GM12878 (cell line): ENCODE measurements at regions not wholly inside any gene's neighbourhood (a gene's known extent, or its start where the extent isn't known, plus 50 kb on each side); places are given as distances from the start of the nearest gene placed in this dataset.

ENCODE experiments used
- ATAC-seq: fragments of 200-7000 bp; cut with Tn5 transposase; 3 replicates; pipeline ENCODE4 v1.9.1; 2020; ENCODE audit warnings: mild to moderate bottlenecking, moderate library complexity
- BruUV-seq: library from RNA; stranded (reverse); fragments of 400-500 nt; replicated peaks from 2 replicates; lab custom pipeline; 2021; lab: Mats Ljungman, UMichigan
- CTCF ChIA-PET: fragments of 300-600 bp; sonication (Branson Sonifier 250); formaldehyde crosslinking; extraction: SDS; loops from one replicate; lab custom pipeline; 2021; ENCODE audit warnings: inconsistent platforms; lab: Yijun Ruan, JAX
- POLR2A ChIA-PET: fragments of 350-600 bp; formaldehyde crosslinking; extraction: SDS; loops from one replicate; lab custom pipeline; 2021; ENCODE audit warnings: inconsistent platforms; lab: Charles Lee
- RAD21 ChIA-PET: fragments of 300-600 bp; sonication (Branson Sonifier 250); formaldehyde crosslinking; loops from one replicate; lab custom pipeline; 2023; ENCODE audit warnings: antibody characterized with exemption; ENCODE audit not compliant: unreplicated experiment; lab: Charles Lee
- SMC1A ChIA-PET: fragments of 300-600 bp; sonication (Branson Sonifier 250); formaldehyde crosslinking; loops from one replicate; lab custom pipeline; 2023; ENCODE audit not compliant: unreplicated experiment, uncharacterized antibody; lab: Charles Lee
- DNase-seq: peaks from one replicate; pipeline ENCODE4 v3.0.0-alpha.2; 2011; ENCODE audit warnings: low read depth, low spot score
- FAIRE-seq: peaks from 3 replicates; lab custom pipeline; 2011; peaks lifted over from hg19 to GRCh38; lab: Jason Lieb, UNC
- H2AFZ ChIP-seq: 2 replicates; pipeline ENCODE4 v1.6.0; 2011; ENCODE audit warnings: low read depth, low read length, control low read depth; ENCODE audit not compliant: control insufficient read depth
- H3K27ac ChIP-seq: 2 replicates; pipeline ENCODE4 v1.5.1; 2011; ENCODE audit warnings: control low read depth; ENCODE audit not compliant: control insufficient read depth, insufficient read depth
- H3K27me3 ChIP-seq, 2 experiments: replicated peaks in 1 of 2; 2 replicates each; pipeline versions ENCODE4 v1.6.0 to v1.6.1; 2011; ENCODE audit warnings: low read length in 1 of 2; ENCODE audit not compliant: control insufficient read depth in 2 of 2, insufficient read depth in 2 of 2
- H3K36me3 ChIP-seq, 2 experiments: 2 replicates each; pipeline ENCODE4 v1.5.1; 2011; ENCODE audit warnings: low read length in 1 of 2; ENCODE audit not compliant: control insufficient read depth in 2 of 2, insufficient read depth in 2 of 2
- H3K4me1 ChIP-seq: 2 replicates; pipeline ENCODE4 v1.6.1; 2011; ENCODE audit warnings: mild to moderate bottlenecking, low read length, moderate library complexity, mixed read lengths; ENCODE audit not compliant: control insufficient read depth, insufficient read depth
- H3K4me2 ChIP-seq: 2 replicates; pipeline ENCODE4 v1.6.0; 2011; ENCODE audit warnings: control low read depth; ENCODE audit not compliant: control insufficient read depth, insufficient read depth
- H3K4me3 ChIP-seq: fragments of 200-600 bp; sonication (generic); 2 replicates; pipeline ENCODE4 v1.5.1; 2016
- H3K79me2 ChIP-seq: 2 replicates; pipeline ENCODE4 v1.6.0; 2011; ENCODE audit warnings: low read length; ENCODE audit not compliant: control insufficient read depth, insufficient read depth
- H3K9ac ChIP-seq: 2 replicates; pipeline ENCODE4 v1.8.0; 2011; ENCODE audit warnings: low read length, control low read depth, mixed read lengths; ENCODE audit not compliant: control insufficient read depth, insufficient read depth
- H3K9me3 ChIP-seq: replicated peaks from 3 replicates; pipeline ENCODE4 v1.5.1; 2011; ENCODE audit warnings: mild to moderate bottlenecking, low read length; ENCODE audit not compliant: control insufficient read depth, insufficient read depth
- H4K20me1 ChIP-seq: 2 replicates; pipeline ENCODE4 v1.6.0; 2011; ENCODE audit not compliant: control insufficient read depth, insufficient read depth
- BCL11A ChIP-seq: IDR thresholded peaks from 2 replicates; pipeline ENCODE4 v1.6.1; 2011; ENCODE audit warnings: low read depth, low read length
- BMI1 ChIP-seq: fragments of 450-650 bp; IDR thresholded peaks from 2 replicates; pipeline ENCODE4 v1.6.1; 2016; ENCODE audit warnings: mild to moderate bottlenecking, moderate library complexity, borderline replicate concordance
- ESRRA ChIP-seq: IDR thresholded peaks from 2 replicates; pipeline ENCODE4 v1.6.1; 2012; ENCODE audit warnings: mild to moderate bottlenecking, low read length, improper control_type of control experiment
- GABPA ChIP-seq: IDR thresholded peaks from 2 replicates; pipeline ENCODE4 v1.6.1; 2014; ENCODE audit warnings: antibody characterized with exemption, low read depth, mild to moderate bottlenecking, inconsistent platforms
- IRF3 ChIP-seq: fragments of 450-650 bp; IDR thresholded peaks from 2 replicates; pipeline ENCODE4 v1.6.1; 2014; ENCODE audit warnings: mild to moderate bottlenecking
- PKNOX1 ChIP-seq: fragments of 450-650 bp; IDR thresholded peaks from 2 replicates; pipeline ENCODE4 v1.6.1; 2016; ENCODE audit warnings: mild to moderate bottlenecking
- RAD51 ChIP-seq: fragments of 450-650 bp; IDR thresholded peaks from 2 replicates; pipeline ENCODE4 v1.6.1; 2016; ENCODE audit warnings: moderate library complexity, mild to moderate bottlenecking, inconsistent platforms
- RB1 ChIP-seq: fragments of 450-650 bp; formaldehyde crosslinking; IDR thresholded peaks from 2 replicates; pipeline ENCODE4 v1.6.1; 2017; ENCODE audit warnings: mild to moderate bottlenecking, borderline replicate concordance
- SMAD5 ChIP-seq: IDR thresholded peaks from 2 replicates; pipeline ENCODE4 v1.6.1; 2016; ENCODE audit warnings: antibody characterized with exemption, low read depth
- SMARCA5 ChIP-seq: fragments of 450-650 bp; IDR thresholded peaks from 2 replicates; pipeline ENCODE4 v1.6.1; 2017; ENCODE audit warnings: mild to moderate bottlenecking
- USF1 ChIP-seq: IDR thresholded peaks from 2 replicates; pipeline ENCODE4 v1.6.1; 2011; ENCODE audit warnings: borderline replicate concordance, low read depth, mild to moderate bottlenecking, moderate library complexity, mixed read lengths, low read length; ENCODE audit not compliant: insufficient read depth; ENCODE audit errors: extremely low read length
- USF2 ChIP-seq: IDR thresholded peaks from 2 replicates; pipeline ENCODE4 v1.6.1; 2011; ENCODE audit warnings: low read depth, low read length, improper control_type of control experiment, borderline replicate concordance
- WRNIP1 ChIP-seq: IDR thresholded peaks from 2 replicates; pipeline ENCODE4 v1.6.1; 2011; ENCODE audit warnings: low read depth, low read length, improper control_type of control experiment, borderline replicate concordance
- ZBTB40 ChIP-seq: fragments of 450-650 bp; IDR thresholded peaks from 2 replicates; pipeline ENCODE4 v1.6.1; 2016; ENCODE audit warnings: mild to moderate bottlenecking, moderate library complexity, borderline replicate concordance
- ZNF384 ChIP-seq: IDR thresholded peaks from 2 replicates; pipeline ENCODE4 v1.6.1; 2012; ENCODE audit warnings: low read depth, mild to moderate bottlenecking, low read length, improper control_type of control experiment, borderline replicate concordance
- WGBS: methylation state at CpG from one replicate; pipeline ENCODE4 v1.1.6; 2016; ENCODE audit warnings: low lambda C conversion rate; ENCODE audit not compliant: insufficient replicate concordance, insufficient coverage; ENCODE audit errors: missing lambda C conversion rate; 5-methylcytosine and 5-hydroxymethylcytosine counted together
- in situ Hi-C: fragments of 300-500 bp; cut with MboI; formaldehyde crosslinking; loops from 9 replicates; pipeline ENCODE4 v1.14.3; 2018; ENCODE audit warnings: mixed read lengths
- intact Hi-C: fragments of 100-400 bp; cut with micrococcal nuclease; formaldehyde crosslinking; loops from one replicate; pipeline ENCODE4 v1.14.2; 2022; ENCODE audit not compliant: unreplicated experiment

- no peak for TF ChIP-seq WRNIP1
- TF ChIP-seq SMAD5 = no peak
These were observed 1011.3 kb downstream of the XPNPEP1 start (continued) for GRCh38 chr10:108911814-108912541.

- BruUV-seq = no TSS peak
- Histone ChIP-seq H2AFZ (no peak overlapping the region), H3K27ac (no peak overlapping the region), H3K9ac (no peak overlapping the region), H3K4me3 (no peak overlapping the region), H3K4me2 (no peak overlapping the region), H3K9me3 (no peaks in the 10 kb centered on the region; the same call in 2 of the 3 replicates), H3K27me3 (peaks cover 0 to 12% of the 10 kb centered on the region in 2 experiments; a peak in 2 of 4 replicates), H3K4me1 (no peaks in the 10 kb centered on the region), H4K20me1 (no peaks in the 10 kb centered on the region), H3K36me3 (no peaks in the 10 kb centered on the region), H3K79me2 (no peaks in the 10 kb centered on the region)
- POLR2A ChIA-PET = no interaction called here
- DNase-seq (no peak), ATAC-seq (no peak), FAIRE-seq (no peak)
- intact Hi-C loops = no loop called here
- WGBS = 100% methylated on average over 1 of the region's 1 CpG
- SMC1A ChIA-PET = interaction anchor here (1.2 kb wide), 1 partner anchor 21 kb away, joined by 3 read pairs; no protein-coding TSS in a partner anchor
- RAD21 ChIA-PET = no interaction called here
- CTCF ChIA-PET = no interaction called here
- in situ Hi-C loops = no loop called here
- TF ChIP-seq ESRRA (no peak), USF1 (no peak), ZBTB40 (no peak), PKNOX1 (no peak), GABPA (no peak), RAD51 (no peak), RB1 (no peak), ZNF384 (no peak), USF2 (no peak), BCL11A (no peak), BMI1 (no peak), IRF3 (no peak), SMARCA5 (no peak)
These were observed 1015.2 kb downstream of the XPNPEP1 start for GRCh38 chr10:108908096-108908495.
